ENCODE measurements at regions not wholly inside any gene's neighbourhood (a gene's known extent, or its start where the extent isn't known, plus 50 kb on each side); places are given as distances from the start of the nearest gene placed in this dataset.

DNA sequence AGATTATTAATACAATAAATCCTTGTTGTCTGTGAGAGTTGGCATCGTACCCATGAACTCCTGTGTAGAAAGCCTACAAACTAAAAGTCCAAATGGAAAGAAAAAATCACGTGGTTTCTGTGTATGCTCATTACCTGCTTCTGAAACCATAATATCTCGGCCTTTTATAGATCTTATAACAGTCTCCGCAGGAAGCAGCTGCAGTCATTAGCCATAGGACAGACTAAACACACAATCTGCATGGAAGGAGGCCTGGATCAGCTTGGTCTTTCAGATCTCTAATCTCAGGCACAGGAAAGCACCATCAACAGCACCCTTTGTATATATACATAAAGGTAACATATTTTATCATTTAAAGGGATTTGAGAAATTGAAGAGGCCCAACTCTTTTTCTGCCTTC is 508.9 kb upstream of the TCF4 start:
- TF ChIP-seq, protein P1, sequence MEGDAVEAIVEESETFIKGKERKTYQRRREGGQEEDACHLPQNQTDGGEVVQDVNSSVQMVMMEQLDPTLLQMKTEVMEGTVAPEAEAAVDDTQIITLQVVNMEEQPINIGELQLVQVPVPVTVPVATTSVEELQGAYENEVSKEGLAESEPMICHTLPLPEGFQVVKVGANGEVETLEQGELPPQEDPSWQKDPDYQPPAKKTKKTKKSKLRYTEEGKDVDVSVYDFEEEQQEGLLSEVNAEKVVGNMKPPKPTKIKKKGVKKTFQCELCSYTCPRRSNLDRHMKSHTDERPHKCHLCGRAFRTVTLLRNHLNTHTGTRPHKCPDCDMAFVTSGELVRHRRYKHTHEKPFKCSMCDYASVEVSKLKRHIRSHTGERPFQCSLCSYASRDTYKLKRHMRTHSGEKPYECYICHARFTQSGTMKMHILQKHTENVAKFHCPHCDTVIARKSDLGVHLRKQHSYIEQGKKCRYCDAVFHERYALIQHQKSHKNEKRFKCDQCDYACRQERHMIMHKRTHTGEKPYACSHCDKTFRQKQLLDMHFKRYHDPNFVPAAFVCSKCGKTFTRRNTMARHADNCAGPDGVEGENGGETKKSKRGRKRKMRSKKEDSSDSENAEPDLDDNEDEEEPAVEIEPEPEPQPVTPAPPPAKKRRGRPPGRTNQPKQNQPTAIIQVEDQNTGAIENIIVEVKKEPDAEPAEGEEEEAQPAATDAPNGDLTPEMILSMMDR (IDR thresholded peaks at IDR 0.05): no peak
- TF ChIP-seq POLR2A (IDR thresholded peaks at IDR 0.05; ENCODE audit: low read depth): no peak
